GM12878 (cell line): ENCODE measurements at regions not wholly inside any gene's neighbourhood (a gene's known extent, or its start where the extent isn't known, plus 50 kb on each side); places are given as distances from the start of the nearest gene placed in this dataset.

Source experiments
- ATAC-seq: fragments of 200-7000 bp; cut with Tn5 transposase; 3 replicates; pipeline ENCODE4 v1.9.1; 2020; ENCODE audit warnings: mild to moderate bottlenecking, moderate library complexity
- BruUV-seq: library from RNA; stranded (reverse); fragments of 400-500 nt; replicated peaks from 2 replicates; lab custom pipeline; 2021; lab: Mats Ljungman, UMichigan
- CTCF ChIA-PET: fragments of 300-600 bp; sonication (Branson Sonifier 250); formaldehyde crosslinking; extraction: SDS; loops from one replicate; lab custom pipeline; 2021; ENCODE audit warnings: inconsistent platforms; lab: Yijun Ruan, JAX
- POLR2A ChIA-PET: fragments of 350-600 bp; formaldehyde crosslinking; extraction: SDS; loops from one replicate; lab custom pipeline; 2021; ENCODE audit warnings: inconsistent platforms; lab: Charles Lee
- RAD21 ChIA-PET: fragments of 300-600 bp; sonication (Branson Sonifier 250); formaldehyde crosslinking; loops from one replicate; lab custom pipeline; 2023; ENCODE audit warnings: antibody characterized with exemption; ENCODE audit not compliant: unreplicated experiment; lab: Charles Lee
- SMC1A ChIA-PET: fragments of 300-600 bp; sonication (Branson Sonifier 250); formaldehyde crosslinking; loops from one replicate; lab custom pipeline; 2023; ENCODE audit not compliant: unreplicated experiment, uncharacterized antibody; lab: Charles Lee
- DNase-seq: peaks from one replicate; pipeline ENCODE4 v3.0.0-alpha.2; 2011; ENCODE audit warnings: low read depth, low spot score
- FAIRE-seq: peaks from 3 replicates; lab custom pipeline; 2011; peaks lifted over from hg19 to GRCh38; lab: Jason Lieb, UNC
- H2AFZ ChIP-seq: 2 replicates; pipeline ENCODE4 v1.6.0; 2011; ENCODE audit warnings: low read depth, low read length, control low read depth; ENCODE audit not compliant: control insufficient read depth
- H3K27ac ChIP-seq: 2 replicates; pipeline ENCODE4 v1.5.1; 2011; ENCODE audit warnings: control low read depth; ENCODE audit not compliant: control insufficient read depth, insufficient read depth
- H3K27me3 ChIP-seq, 2 experiments: replicated peaks in 1 of 2; 2 replicates each; pipeline versions ENCODE4 v1.6.0 to v1.6.1; 2011; ENCODE audit warnings: low read length in 1 of 2; ENCODE audit not compliant: control insufficient read depth in 2 of 2, insufficient read depth in 2 of 2
- H3K36me3 ChIP-seq, 2 experiments: 2 replicates each; pipeline ENCODE4 v1.5.1; 2011; ENCODE audit warnings: low read length in 1 of 2; ENCODE audit not compliant: control insufficient read depth in 2 of 2, insufficient read depth in 2 of 2
- H3K4me1 ChIP-seq: 2 replicates; pipeline ENCODE4 v1.6.1; 2011; ENCODE audit warnings: mild to moderate bottlenecking, low read length, moderate library complexity, mixed read lengths; ENCODE audit not compliant: control insufficient read depth, insufficient read depth
- H3K4me2 ChIP-seq: 2 replicates; pipeline ENCODE4 v1.6.0; 2011; ENCODE audit warnings: control low read depth; ENCODE audit not compliant: control insufficient read depth, insufficient read depth
- H3K4me3 ChIP-seq: fragments of 200-600 bp; sonication (generic); 2 replicates; pipeline ENCODE4 v1.5.1; 2016
- H3K79me2 ChIP-seq: 2 replicates; pipeline ENCODE4 v1.6.0; 2011; ENCODE audit warnings: low read length; ENCODE audit not compliant: control insufficient read depth, insufficient read depth
- H3K9ac ChIP-seq: 2 replicates; pipeline ENCODE4 v1.8.0; 2011; ENCODE audit warnings: low read length, control low read depth, mixed read lengths; ENCODE audit not compliant: control insufficient read depth, insufficient read depth
- H3K9me3 ChIP-seq: replicated peaks from 3 replicates; pipeline ENCODE4 v1.5.1; 2011; ENCODE audit warnings: mild to moderate bottlenecking, low read length; ENCODE audit not compliant: control insufficient read depth, insufficient read depth
- H4K20me1 ChIP-seq: 2 replicates; pipeline ENCODE4 v1.6.0; 2011; ENCODE audit not compliant: control insufficient read depth, insufficient read depth
- ATF7 ChIP-seq: fragments of 450-650 bp; IDR thresholded peaks from 2 replicates; pipeline ENCODE4 v1.6.1; 2016; ENCODE audit warnings: low read depth, mild to moderate bottlenecking
- BMI1 ChIP-seq: fragments of 450-650 bp; IDR thresholded peaks from 2 replicates; pipeline ENCODE4 v1.6.1; 2016; ENCODE audit warnings: mild to moderate bottlenecking, moderate library complexity, borderline replicate concordance
- CEBPZ ChIP-seq: fragments of 150-350 bp; IDR thresholded peaks from 2 replicates; pipeline ENCODE4 v1.6.1; 2016; ENCODE audit warnings: low read depth, low read length
- DPF2 ChIP-seq: fragments of 450-650 bp; IDR thresholded peaks from 2 replicates; pipeline ENCODE4 v1.6.1; 2017; ENCODE audit warnings: mild to moderate bottlenecking
- EED ChIP-seq: sonication (generic); IDR thresholded peaks from 2 replicates; pipeline ENCODE4 v1.6.1; 2016; ENCODE audit warnings: antibody characterized with exemption, low read depth
- ETV6 ChIP-seq, 2 experiments: fragments of 450-650 bp in 1 of 2; IDR thresholded peaks in 1 of 2; conservative IDR thresholded peaks in 1 of 2; 2 replicates each; pipeline ENCODE4 v1.6.1; 2014; ENCODE audit warnings: antibody characterized with exemption in 1 of 2, borderline replicate concordance in 1 of 2, low read depth in 1 of 2, mild to moderate bottlenecking in 1 of 2, moderate library complexity in 1 of 2
- GATAD2B ChIP-seq: fragments of 450-650 bp; conservative IDR thresholded peaks from 2 replicates; pipeline ENCODE4 v1.6.1; 2017; ENCODE audit warnings: low read depth, mild to moderate bottlenecking, moderate library complexity
- HCFC1 ChIP-seq: fragments of 150-350 bp; IDR thresholded peaks from 2 replicates; pipeline ENCODE4 v1.6.1; 2014; ENCODE audit warnings: low read length
- IKZF1 ChIP-seq: fragments of 450-650 bp; conservative IDR thresholded peaks from 2 replicates; pipeline ENCODE4 v1.6.1; 2017; ENCODE audit warnings: antibody characterized with exemption, mild to moderate bottlenecking
- IKZF2 ChIP-seq, 2 experiments: fragments of 450-650 bp; IDR thresholded peaks; 2 replicates each; pipeline ENCODE4 v1.6.1; 2017; ENCODE audit warnings: mild to moderate bottlenecking in 2 of 2, moderate library complexity in 2 of 2
- MEF2B ChIP-seq: fragments of 450-650 bp; IDR thresholded peaks from 2 replicates; pipeline ENCODE4 v1.6.1; 2018; ENCODE audit warnings: mild to moderate bottlenecking, moderate library complexity; ENCODE audit not compliant: partially characterized antibody, poor library complexity, severe bottlenecking
- MTA2 ChIP-seq: fragments of 450-650 bp; IDR thresholded peaks from 2 replicates; pipeline ENCODE4 v1.6.1; 2016; ENCODE audit warnings: low read depth, mild to moderate bottlenecking, moderate library complexity
- NBN ChIP-seq: fragments of 450-650 bp; IDR thresholded peaks from 2 replicates; pipeline ENCODE4 v1.6.1; 2016
- NFIC ChIP-seq: IDR thresholded peaks from 2 replicates; pipeline ENCODE4 v1.6.1; 2012; ENCODE audit warnings: low read depth, mild to moderate bottlenecking, inconsistent platforms, low read length, moderate library complexity
- POLR2AphosphoS5 ChIP-seq: IDR thresholded peaks from 2 replicates; pipeline ENCODE4 v1.6.1; 2011; ENCODE audit warnings: mild to moderate bottlenecking, low read length, inconsistent platforms
- RELB ChIP-seq: fragments of 450-650 bp; IDR thresholded peaks from 2 replicates; pipeline ENCODE4 v1.6.1; 2017; ENCODE audit warnings: low read depth, mild to moderate bottlenecking, moderate library complexity
- RUNX3 ChIP-seq: IDR thresholded peaks from 2 replicates; pipeline ENCODE4 v1.6.1; 2012; ENCODE audit warnings: low read length, inconsistent platforms
- SMARCA5 ChIP-seq: fragments of 450-650 bp; IDR thresholded peaks from 2 replicates; pipeline ENCODE4 v1.6.1; 2017; ENCODE audit warnings: mild to moderate bottlenecking
- YY1 ChIP-seq: IDR thresholded peaks from 2 replicates; pipeline ENCODE4 v1.6.1; 2011; ENCODE audit warnings: low read depth, mild to moderate bottlenecking, low read length
- WGBS: methylation state at CpG from one replicate; pipeline ENCODE4 v1.1.6; 2016; ENCODE audit warnings: low lambda C conversion rate; ENCODE audit not compliant: insufficient replicate concordance, insufficient coverage; ENCODE audit errors: missing lambda C conversion rate; 5-methylcytosine and 5-hydroxymethylcytosine counted together
- in situ Hi-C: fragments of 300-500 bp; cut with MboI; formaldehyde crosslinking; loops from 9 replicates; pipeline ENCODE4 v1.14.3; 2018; ENCODE audit warnings: mixed read lengths
- intact Hi-C: fragments of 100-400 bp; cut with micrococcal nuclease; formaldehyde crosslinking; loops from one replicate; pipeline ENCODE4 v1.14.2; 2022; ENCODE audit not compliant: unreplicated experiment

- Histone ChIP-seq H3K9me3 (no peaks in the 10 kb centered on the region), H3K9ac (no peak overlapping the region), H3K36me3 (no peaks in the 10 kb centered on the region), H3K4me3 (peak overlapping the region; percentile 16; the same call in 1 of the 2 replicates), H3K27ac (peak overlapping the region; percentile 17; the same call in 1 of the 2 replicates), H4K20me1 (no peaks in the 10 kb centered on the region), H3K79me2 (no peaks in the 10 kb centered on the region), H2AFZ (no peak overlapping the region), H3K27me3 (no peaks in the 10 kb centered on the region), H3K4me2 (peak overlapping the region; percentile 54), H3K4me1 (peaks cover 34% of the 10 kb centered on the region)
- in situ Hi-C loops = no loop called here
- WGBS = 28% methylated on average over 7 of the region's 7 CpGs
- SMC1A ChIA-PET = interaction anchor here (0.7 to 2.7 kb wide), 26 partner anchors 9 to 353 kb away, joined by 3 to 13 read pairs (median 4); no protein-coding TSS in a partner anchor
- peak; percentile 15 for ATAC-seq
- peak; percentile 7 for FAIRE-seq
- intact Hi-C loops = loop anchor here (5.0 kb wide), 1 partner anchor 76 kb away; no protein-coding TSS in a partner anchor
- RAD21 ChIA-PET = interaction anchor here (0.7 to 3.0 kb wide), 17 partner anchors 12 to 353 kb away, joined by 3 to 19 read pairs (median 4); no protein-coding TSS in a partner anchor
- peak; percentile 15 for DNase-seq
- no TSS peak for BruUV-seq
- CTCF ChIA-PET = interaction anchor here (0.9 to 2.5 kb wide), 17 partner anchors 8 to 333 kb away, joined by 3 to 15 read pairs (median 4); no protein-coding TSS in a partner anchor
- POLR2A ChIA-PET = interaction anchor here (0.8 to 1.5 kb wide), 3 partner anchors 19 to 78 kb away, joined by 3 to 5 read pairs (median 3); no protein-coding TSS in a partner anchor
- TF ChIP-seq RUNX3 (peak; percentile 12; the same call in 1 of the 2 replicates), NFIC (no peak), GATAD2B (peak; percentile 48; the same call in 1 of the 2 replicates), BMI1 (no peak), MTA2 (0 out of 2 replicates have a peak, but pooled peaks have one; percentile 33), EED (peak; percentile 51; the same call in 1 of the 2 replicates), MEF2B (peak; percentile 30), HCFC1 (no peak), ETV6 (conservative IDR thresholded peaks at IDR 0.05 in 1 of 2, IDR thresholded peaks at IDR 0.05 in 1 of 2; ENCODE audit: borderline replicate concordance in 1 of 2, low read depth in 1 of 2) (peak in 1 of 2 experiments; percentile 76; a peak in 2 of 4 replicates), IKZF1 (peak; percentile 86), DPF2 (peak; percentile 55; the same call in 1 of the 2 replicates), YY1 (0 out of 2 replicates have a peak, but pooled peaks have one; percentile 5), IKZF2 (IDR thresholded peaks at IDR 0.05) (peak; percentile 72 to 73; a peak in 2 of 4 replicates), RELB (0 out of 2 replicates have a peak, but pooled peaks have one; percentile 38), CEBPZ (no peak), SMARCA5 (peak; percentile 88; the same call in 1 of the 2 replicates), ATF7 (0 out of 2 replicates have a peak, but pooled peaks have one; percentile 9), POLR2AphosphoS5 (no peak), NBN (peak; percentile 36; the same call in 1 of the 2 replicates)
Observed at GRCh38 chr9:99515895-99516656, 294.0 kb downstream of the SEC61B start.
